NCI-H1694 (cell line): ENCODE measurements at regions not wholly inside any gene's neighbourhood (a gene's known extent, or its start where the extent isn't known, plus 50 kb on each side); places are given as distances from the start of the nearest gene placed in this dataset.

Experiments
- DNase-seq: peaks from one replicate; lab custom pipeline; 2025; lab: John Stamatoyannopoulos, UW

DNA sequence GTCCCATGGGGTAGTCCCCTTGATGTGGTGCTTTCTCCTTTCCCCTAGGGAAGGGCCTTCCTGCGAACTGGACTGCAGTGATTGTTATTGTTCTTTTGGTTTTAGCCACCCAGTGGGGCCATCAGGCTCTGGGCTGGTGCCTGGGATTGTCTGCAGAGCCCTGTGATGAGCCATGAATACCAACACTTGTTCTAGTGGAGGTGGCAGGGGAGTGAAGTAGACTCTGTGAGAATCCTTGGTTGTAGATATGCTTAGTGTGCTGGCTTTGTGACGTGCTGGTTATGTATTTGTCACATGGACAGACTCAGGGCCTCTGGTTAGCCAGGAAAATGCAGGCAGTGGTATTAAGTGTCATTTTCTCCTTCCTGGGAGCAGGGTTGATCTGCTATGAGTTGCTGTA, 51.8 kb upstream of the NDUFB4 start:
- no peak for DNase-seq

DNA sequence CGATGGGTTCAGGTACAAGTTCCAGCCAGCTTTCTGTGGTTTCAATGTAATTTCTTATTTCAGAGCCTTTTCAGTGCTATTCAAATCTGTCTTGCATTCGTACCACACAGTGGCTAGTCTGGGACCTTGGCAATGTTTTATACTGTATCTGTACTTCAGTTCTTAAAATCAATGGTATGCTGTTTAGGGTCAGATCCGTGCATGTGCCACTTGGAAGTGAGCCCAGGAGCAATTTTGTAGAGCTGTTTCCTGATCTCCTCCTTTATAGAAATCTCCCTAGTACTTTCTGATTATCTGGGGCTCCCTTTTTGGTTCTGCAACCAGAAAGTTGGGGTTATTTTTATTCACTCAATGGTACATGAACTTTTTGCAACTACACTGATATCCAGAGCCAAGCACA, 59.5 kb upstream of the NDUFB4 start:
- no peak for DNase-seq

DNA sequence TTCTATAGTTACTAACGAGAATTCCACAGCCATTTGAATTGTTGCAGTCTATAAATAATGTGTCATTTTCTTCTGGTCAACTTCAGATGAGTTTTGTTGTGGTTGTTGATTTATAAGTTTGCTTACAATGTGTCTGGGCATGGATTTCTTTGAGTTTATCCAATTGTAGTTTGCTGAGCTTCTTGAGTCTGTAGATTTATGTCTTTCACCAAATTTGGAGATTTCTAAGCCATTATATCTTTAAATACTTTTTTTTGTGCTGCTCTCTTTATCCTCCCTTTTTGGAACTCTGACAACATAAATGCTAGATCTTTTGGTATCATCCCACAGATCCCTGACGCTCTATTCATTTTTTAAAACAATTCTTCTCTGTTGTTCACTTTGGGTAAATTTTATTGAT, 63.2 kb upstream of the NDUFB4 start:
- no peak for DNase-seq

DNA sequence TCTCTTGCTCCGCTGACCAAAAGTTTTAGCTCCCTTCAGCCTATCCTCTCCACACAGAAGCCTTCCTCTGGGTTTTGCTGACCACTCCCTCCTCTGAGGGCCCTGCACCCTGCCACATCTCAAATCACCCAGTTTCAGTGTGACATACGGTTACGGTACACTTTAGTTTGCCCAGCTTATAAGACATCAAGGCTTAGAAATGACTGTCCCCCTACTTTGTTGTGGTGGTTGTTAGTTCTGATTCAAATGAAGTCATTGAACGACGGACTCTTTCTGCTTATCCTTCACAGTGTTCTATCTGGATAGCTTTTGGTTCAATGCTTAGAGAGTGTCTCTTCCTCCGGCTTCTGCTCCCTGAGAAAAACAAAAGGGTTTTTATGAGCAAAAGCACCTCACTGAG, 68.0 kb upstream of the NDUFB4 start:
- DNase-seq = no peak

DNA sequence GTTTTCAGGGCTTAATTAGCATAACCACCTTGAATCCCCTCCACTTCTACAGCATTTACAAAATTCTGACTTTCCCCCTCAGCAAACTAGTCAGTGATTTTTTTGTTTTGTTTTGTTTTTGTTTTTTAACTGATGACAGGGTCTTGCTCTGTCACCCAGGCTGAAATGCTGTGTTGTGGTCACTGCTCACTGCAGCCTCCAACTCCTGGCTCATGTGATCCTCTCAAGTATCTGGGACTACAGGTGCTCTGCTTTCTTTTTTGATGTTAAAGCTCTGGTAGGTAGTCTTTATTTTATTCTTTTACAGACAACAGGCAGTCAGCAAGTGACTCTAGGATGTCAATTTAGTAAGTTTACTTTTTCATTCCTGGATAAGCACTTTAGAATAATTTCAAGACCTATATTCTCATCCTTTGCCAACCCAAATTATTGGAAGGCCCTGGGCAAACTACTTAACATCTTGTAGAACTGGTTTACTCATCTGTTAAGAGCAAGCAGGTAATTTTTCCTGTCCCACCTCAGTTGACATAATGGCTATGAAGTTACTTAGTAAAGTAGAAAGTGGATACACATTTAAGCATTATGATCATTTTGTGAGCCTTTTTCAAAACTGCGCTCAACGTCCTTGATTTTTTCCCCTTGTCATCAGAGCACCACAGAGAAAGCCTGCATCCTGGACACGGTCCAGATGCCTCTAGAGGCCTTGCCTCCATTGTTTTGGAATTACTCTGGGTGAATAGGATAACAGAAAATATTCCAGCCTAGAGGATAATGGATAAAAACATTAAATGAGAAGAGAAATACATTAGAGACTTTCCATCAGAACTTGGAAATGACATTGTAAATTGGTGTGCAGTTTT, 69.9 kb upstream of the NDUFB4 start:
- DNase-seq = no peak

DNA sequence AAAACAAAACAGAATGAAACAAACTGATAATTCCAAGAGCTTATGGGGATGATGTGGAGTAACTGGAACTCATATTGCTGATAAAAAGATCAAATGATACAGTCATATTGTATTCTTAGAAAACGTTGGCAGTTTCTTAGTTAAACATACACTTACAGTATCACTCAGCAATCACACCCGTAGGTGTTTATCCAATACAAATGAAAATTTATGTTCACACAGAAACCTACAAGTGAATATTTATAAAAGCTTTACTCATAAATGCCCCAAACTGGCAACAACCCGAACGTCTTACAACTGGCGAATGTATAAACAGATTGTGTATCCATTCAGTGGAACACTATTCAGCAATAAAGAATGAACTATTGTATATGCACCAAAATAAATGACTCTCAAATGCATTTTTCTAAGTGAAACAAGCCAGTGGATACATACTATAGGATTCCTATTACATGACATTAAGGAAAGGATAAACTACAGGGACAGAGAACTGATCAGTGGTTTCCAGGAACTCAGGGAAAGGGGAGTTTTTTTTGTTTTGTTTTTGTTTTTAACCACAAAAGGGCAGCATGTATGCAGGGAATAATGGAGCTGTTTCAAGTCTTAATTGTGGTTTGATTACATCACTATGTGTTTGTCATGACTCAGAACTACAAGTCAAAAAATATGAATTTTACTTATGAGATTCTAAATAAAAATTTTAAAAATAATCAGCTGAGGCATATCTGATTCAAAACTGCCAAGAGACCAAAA, 71.8 kb upstream of the NDUFB4 start:
- DNase-seq = no peak

DNA sequence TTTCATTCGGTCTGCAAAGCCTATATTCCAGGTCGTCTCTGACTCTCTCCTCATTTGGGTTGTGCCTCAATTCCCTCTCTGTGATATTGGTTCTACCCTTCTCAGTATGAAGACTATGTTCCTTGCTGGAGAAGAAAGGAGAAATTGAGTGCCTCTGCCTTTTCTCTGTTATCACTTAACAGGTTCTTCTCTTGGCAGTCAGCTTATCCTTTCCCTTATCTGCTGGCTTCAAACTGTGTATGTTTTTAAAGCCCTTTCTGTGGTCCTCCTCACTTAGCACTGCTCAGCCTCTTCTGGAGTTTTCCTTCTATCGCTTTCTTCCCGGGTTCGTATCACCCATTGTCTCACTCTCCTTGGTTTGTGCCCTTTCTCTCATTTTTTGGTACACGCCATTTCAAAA, 65.3 kb upstream of the FSTL1 start:
- no peak for DNase-seq

DNA sequence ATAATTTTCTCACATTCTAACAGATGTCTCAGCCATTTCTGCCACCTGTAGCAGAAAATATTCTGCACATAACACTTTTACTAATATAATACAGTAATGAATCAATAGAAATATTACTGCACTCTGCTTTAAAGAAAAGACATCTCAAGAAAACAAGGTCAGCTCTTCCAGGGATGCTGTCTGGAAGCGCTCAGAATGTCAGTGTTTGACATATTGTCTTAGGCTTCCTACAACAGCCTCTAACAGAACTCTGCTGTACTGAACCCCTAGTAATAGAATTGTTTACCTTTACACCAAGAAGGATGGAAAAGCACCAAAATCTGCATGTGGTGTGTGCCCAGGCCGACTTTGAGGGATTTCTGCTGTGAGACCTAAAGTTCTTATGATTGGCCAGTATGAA, 61.9 kb upstream of the FSTL1 start:
- no peak for DNase-seq

DNA sequence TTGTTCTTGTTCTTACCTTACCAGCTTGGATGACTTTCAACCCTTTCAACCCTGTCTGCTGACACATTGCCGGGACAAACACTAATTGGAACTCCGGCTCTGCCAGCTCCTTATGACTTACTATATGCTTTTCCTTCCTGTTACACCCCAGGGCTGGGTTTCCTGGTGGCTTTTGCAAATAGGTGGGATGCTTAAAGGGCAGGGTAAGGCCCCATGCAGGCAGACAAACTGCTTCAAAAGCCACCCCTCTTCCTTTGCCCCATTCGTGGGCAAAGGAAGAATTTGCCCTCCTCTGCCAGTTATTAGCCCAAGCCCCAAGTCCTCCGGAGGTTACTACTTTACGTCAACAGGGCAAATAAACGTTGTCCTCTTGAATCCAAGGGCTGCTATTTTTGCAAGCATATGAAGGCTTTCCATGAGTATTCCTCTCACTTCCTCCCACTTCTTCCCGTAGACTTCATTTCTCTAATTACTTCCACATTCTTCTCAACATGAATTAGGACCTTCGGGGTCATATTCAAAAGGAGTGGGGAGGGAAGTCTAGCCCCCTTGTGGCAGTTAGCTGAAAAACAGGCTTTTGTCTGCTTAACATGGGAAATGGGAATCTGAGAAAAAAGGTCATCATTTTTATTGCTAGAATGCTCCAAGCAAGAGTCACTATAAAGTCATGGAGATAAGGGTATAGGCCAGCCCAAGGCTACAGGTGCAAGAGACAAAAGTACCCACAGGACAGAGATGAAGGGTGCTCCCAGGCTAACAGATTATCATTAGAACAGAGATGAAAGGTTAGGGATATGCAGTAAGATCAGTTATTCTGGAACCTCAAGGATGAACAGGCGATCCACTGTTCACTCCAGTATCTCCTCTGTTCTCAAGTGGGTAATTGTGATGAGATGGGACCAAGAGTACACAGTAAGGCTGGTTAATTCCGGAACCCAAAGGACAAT, 56.3 kb upstream of the FSTL1 start:
- peak; percentile 2 for DNase-seq

DNA sequence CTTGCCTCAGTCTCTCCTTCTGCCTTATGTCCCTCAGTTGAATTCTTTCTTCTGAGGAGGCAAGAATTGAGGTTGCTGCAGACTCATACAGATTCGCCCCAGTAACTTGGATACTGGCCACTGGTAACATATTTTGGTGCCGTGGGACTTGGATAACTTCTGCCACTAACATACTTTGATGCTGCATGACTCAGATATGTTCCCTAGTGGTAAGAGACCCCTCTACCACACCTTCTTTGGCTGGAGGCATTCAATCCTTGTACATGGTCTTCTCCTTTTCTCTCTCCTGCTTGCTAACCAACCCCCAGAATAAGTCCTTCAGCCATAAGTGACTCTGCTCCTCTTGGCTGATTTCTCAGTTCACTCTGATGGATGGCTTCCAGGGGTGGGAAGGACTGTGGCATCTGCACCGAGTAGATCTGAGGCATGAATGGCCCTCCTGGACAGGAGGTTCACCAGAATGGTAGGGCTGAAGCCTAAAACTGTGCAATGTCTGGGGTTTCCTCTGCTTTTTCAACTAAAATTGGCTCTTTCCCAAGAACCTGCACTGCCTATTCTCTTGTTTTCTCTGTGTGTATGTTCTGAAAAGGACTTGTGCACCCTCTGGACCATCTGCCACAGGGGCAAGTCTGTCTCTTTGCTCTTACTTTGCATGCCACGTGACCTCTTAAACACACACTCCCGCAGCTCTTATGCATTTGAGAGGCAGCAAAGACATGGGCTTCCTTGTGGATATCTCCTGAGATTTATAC, 55.5 kb upstream of the FSTL1 start:
- DNase-seq = no peak

DNA sequence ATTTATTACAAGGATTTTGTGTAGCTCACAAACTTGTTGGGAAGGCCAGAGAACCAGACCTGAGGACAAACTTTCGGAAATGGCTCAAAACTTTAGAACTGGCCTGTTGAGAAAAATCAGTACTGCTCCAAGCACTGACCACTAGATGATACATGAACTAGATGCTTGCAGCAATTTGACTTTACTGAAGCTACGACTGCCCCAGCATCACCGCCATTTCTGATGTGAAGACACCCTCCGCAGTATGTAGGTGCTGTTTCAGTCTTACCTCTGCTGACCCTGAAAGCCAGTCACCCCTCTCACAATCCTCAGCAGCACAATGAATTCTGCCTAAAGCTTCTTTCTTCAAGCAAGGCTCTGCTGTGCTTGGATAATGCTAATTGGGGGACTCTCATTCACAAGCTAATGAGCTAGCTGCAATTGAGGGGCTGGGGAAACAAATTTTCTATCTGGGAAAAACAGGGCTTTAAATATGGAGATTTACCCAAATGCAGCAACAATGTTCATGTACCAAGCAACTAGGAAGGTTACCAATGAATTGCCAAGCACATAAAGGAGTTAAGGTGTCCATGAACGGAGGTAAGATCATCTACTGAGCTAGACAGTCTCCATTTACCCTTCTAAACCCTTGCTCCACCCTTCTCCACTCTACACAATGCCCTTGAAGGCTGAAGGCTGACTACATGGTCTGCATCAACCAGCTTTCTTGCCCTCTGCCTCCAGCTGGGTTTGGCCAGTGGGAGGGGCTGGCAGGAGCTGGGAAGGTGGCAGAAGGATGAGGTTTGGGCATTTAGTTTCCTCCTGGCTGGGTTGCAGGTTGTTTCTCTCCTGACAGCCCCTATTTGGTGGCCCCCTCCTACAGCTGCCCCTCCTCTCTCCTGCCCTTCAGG, 53.2 kb upstream of the FSTL1 start:
- no peak for DNase-seq

DNA sequence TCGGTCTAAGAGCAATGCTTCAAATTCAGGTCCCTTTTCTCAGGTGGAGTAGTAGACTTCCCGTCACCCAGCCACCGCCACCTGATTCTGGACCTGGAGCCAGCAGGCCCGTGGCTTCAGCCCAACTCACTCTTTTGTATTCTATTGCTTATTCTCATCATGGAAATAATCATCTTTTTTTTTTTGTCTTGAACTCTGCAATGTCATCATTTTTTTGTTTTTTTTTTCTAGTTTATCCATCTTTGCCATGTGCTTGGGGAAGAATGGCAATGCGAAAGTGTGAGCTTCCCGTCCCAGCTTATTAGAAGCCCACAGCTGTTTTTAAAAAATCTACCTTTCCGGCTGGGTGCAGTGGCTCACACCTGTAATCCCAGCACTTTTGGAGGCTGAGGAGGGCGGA, 51.3 kb upstream of the FSTL1 start:
- no peak for DNase-seq
